Activated CD4-positive, alpha-beta memory T cell treated with anti-CD3 and anti-CD28 coated beads for 36 hours (primary cell): ENCODE measurements at regions not wholly inside any gene's neighbourhood (a gene's known extent, or its start where the extent isn't known, plus 50 kb on each side); places are given as distances from the start of the nearest gene placed in this dataset.

Experiments
- CTCF ChIA-PET: fragments of 350-600 bp; sonication (Branson Sonifier 250); formaldehyde crosslinking; loops from one replicate; lab custom pipeline; 2021; ENCODE audit warnings: antibody characterized with exemption, inconsistent platforms; lab: Charles Lee
- POLR2A ChIA-PET: fragments of 350-600 bp; sonication (Branson Sonifier 250); formaldehyde crosslinking; loops from one replicate; lab custom pipeline; 2021; ENCODE audit warnings: antibody characterized with exemption; lab: Charles Lee
- DNase-seq: peaks from one replicate; pipeline ENCODE4 v3.0.0-alpha.2; 2020
- H3K27ac Mint-ChIP-seq: one replicate; pipeline ENCODE4 v1.8.0; 2021; ENCODE audit warnings: mixed read lengths
- H3K27me3 Mint-ChIP-seq: one replicate; pipeline ENCODE4 v1.8.0; 2021; ENCODE audit warnings: mixed read lengths
- H3K36me3 Mint-ChIP-seq: one replicate; pipeline ENCODE4 v1.8.0; 2021; ENCODE audit warnings: mixed read lengths
- H3K4me1 Mint-ChIP-seq: one replicate; pipeline ENCODE4 v1.8.0; 2021; ENCODE audit warnings: low read depth, mixed read lengths
- H3K4me3 Mint-ChIP-seq: one replicate; pipeline ENCODE4 v1.8.0; 2021; ENCODE audit warnings: mild to moderate bottlenecking, mixed read lengths
- H3K9me3 Mint-ChIP-seq: one replicate; pipeline ENCODE4 v1.8.0; 2021; ENCODE audit warnings: mixed read lengths
- intact Hi-C: fragments of 100-400 bp; cut with micrococcal nuclease; formaldehyde crosslinking; loops from one replicate; pipeline ENCODE4 v1.15.1; 2023

- Mint-ChIP-seq H3K9me3 (peaks cover 9% of the 10 kb centered on the region), H3K27ac (no peak overlapping the region), H3K36me3 (no peaks in the 10 kb centered on the region), H3K4me1 (no peaks in the 10 kb centered on the region), H3K4me3 (no peak overlapping the region), H3K27me3 (peaks cover 5% of the 10 kb centered on the region)
- POLR2A ChIA-PET, result no interaction called here
- intact Hi-C loops, result no loop called here
- CTCF ChIA-PET, result no interaction called here
- no peak for DNase-seq
Observed at GRCh38 chr5:5787373-5787772, 364.9 kb downstream of the ICE1 start.

GRCh38 chr5:5784101-5784500, 361.6 kb downstream of the ICE1 start:
- ChIA-PET CTCF (no interaction called here), POLR2A (no interaction called here)
- intact Hi-C loops, result no loop called here
- DNase-seq, result no peak
- Mint-ChIP-seq H3K27me3 (no peaks in the 10 kb centered on the region), H3K9me3 (peaks cover 9% of the 10 kb centered on the region), H3K4me3 (no peak overlapping the region), H3K4me1 (no peaks in the 10 kb centered on the region), H3K27ac (no peak overlapping the region), H3K36me3 (no peaks in the 10 kb centered on the region)

GRCh38 chr5:5783021-5783420, 360.5 kb downstream of the ICE1 start:
- no peaks in the 10 kb centered on the region for H3K27me3 Mint-ChIP-seq
- intact Hi-C loops, result no loop called here
- no peaks in the 10 kb centered on the region for H3K4me1 Mint-ChIP-seq
- ChIA-PET POLR2A (no interaction called here), CTCF (no interaction called here)
- no peaks in the 10 kb centered on the region for H3K36me3 Mint-ChIP-seq
- DNase-seq, result no peak
- no peak overlapping the region for H3K4me3 Mint-ChIP-seq
- H3K27ac Mint-ChIP-seq, result no peak overlapping the region
- H3K9me3 Mint-ChIP-seq, result peaks cover 9% of the 10 kb centered on the region

- no peaks in the 10 kb centered on the region for H3K36me3 Mint-ChIP-seq
- no peak overlapping the region for H3K4me3 Mint-ChIP-seq
- H3K27me3 Mint-ChIP-seq, result no peaks in the 10 kb centered on the region
- CTCF ChIA-PET, result no interaction called here
- no peak for DNase-seq
- no peak overlapping the region for H3K27ac Mint-ChIP-seq
- H3K9me3 Mint-ChIP-seq, result peaks cover 9% of the 10 kb centered on the region
- intact Hi-C loops, result no loop called here
- no peaks in the 10 kb centered on the region for H3K4me1 Mint-ChIP-seq
- POLR2A ChIA-PET, result no interaction called here
Observed at GRCh38 chr5:5782402-5782801, 359.9 kb downstream of the ICE1 start.

- Mint-ChIP-seq H3K36me3 (no peaks in the 10 kb centered on the region), H3K27ac (no peak overlapping the region), H3K4me1 (no peaks in the 10 kb centered on the region), H3K4me3 (no peak overlapping the region), H3K27me3 (no peaks in the 10 kb centered on the region), H3K9me3 (peaks cover 2% of the 10 kb centered on the region)
- no peak for DNase-seq
- ChIA-PET POLR2A (no interaction called here), CTCF (no interaction called here)
- intact Hi-C loops, result no loop called here
Observed at GRCh38 chr5:5781335-5781734, 358.9 kb downstream of the ICE1 start.

GRCh38 chr5:5780253-5780652, 357.8 kb downstream of the ICE1 start:
- ChIA-PET POLR2A (no interaction called here), CTCF (no interaction called here)
- no peak for DNase-seq
- Mint-ChIP-seq H3K27me3 (no peaks in the 10 kb centered on the region), H3K4me1 (no peaks in the 10 kb centered on the region), H3K27ac (no peak overlapping the region), H3K36me3 (no peaks in the 10 kb centered on the region), H3K9me3 (no peaks in the 10 kb centered on the region), H3K4me3 (no peak overlapping the region)
- intact Hi-C loops, result no loop called here

GRCh38 chr5:5777013-5777412, 354.5 kb downstream of the ICE1 start:
- Mint-ChIP-seq H3K4me1 (no peaks in the 10 kb centered on the region), H3K36me3 (no peaks in the 10 kb centered on the region), H3K27ac (no peak overlapping the region), H3K9me3 (no peaks in the 10 kb centered on the region), H3K27me3 (no peaks in the 10 kb centered on the region), H3K4me3 (no peak overlapping the region)
- DNase-seq, result no peak
- POLR2A ChIA-PET, result no interaction called here
- CTCF ChIA-PET, result no interaction called here
- intact Hi-C loops, result no loop called here

GRCh38 chr5:5772202-5772601, 349.7 kb downstream of the ICE1 start:
- Mint-ChIP-seq H3K4me3 (no peak overlapping the region), H3K27ac (no peak overlapping the region), H3K36me3 (no peaks in the 10 kb centered on the region), H3K27me3 (no peaks in the 10 kb centered on the region), H3K4me1 (no peaks in the 10 kb centered on the region), H3K9me3 (no peaks in the 10 kb centered on the region)
- POLR2A ChIA-PET, result no interaction called here
- CTCF ChIA-PET, result no interaction called here
- DNase-seq, result no peak
- intact Hi-C loops, result no loop called here

GRCh38 chr5:5770825-5771224, 348.3 kb downstream of the ICE1 start:
- POLR2A ChIA-PET, result no interaction called here
- Mint-ChIP-seq H3K4me3 (no peak overlapping the region), H3K36me3 (no peaks in the 10 kb centered on the region), H3K4me1 (no peaks in the 10 kb centered on the region), H3K27me3 (peaks cover 3% of the 10 kb centered on the region), H3K27ac (no peak overlapping the region), H3K9me3 (no peaks in the 10 kb centered on the region)
- intact Hi-C loops, result no loop called here
- no peak for DNase-seq
- CTCF ChIA-PET, result no interaction called here

GRCh38 chr5:5767286-5767928, 344.9 kb downstream of the ICE1 start:
- ChIA-PET CTCF (no interaction called here), POLR2A (no interaction called here)
- Mint-ChIP-seq H3K4me3 (no peak overlapping the region), H3K4me1 (no peaks in the 10 kb centered on the region), H3K27me3 (peaks cover 6% of the 10 kb centered on the region), H3K27ac (no peak overlapping the region), H3K36me3 (no peaks in the 10 kb centered on the region), H3K9me3 (no peaks in the 10 kb centered on the region)
- intact Hi-C loops, result no loop called here
- no peak for DNase-seq

GRCh38 chr5:5765066-5765850, 342.8 kb downstream of the ICE1 start:
- peaks cover 6% of the 10 kb centered on the region for H3K27me3 Mint-ChIP-seq
- no peaks in the 10 kb centered on the region for H3K36me3 Mint-ChIP-seq
- no peaks in the 10 kb centered on the region for H3K4me1 Mint-ChIP-seq
- CTCF ChIA-PET, result no interaction called here
- DNase-seq, result no peak
- H3K4me3 Mint-ChIP-seq, result no peak overlapping the region
- H3K9me3 Mint-ChIP-seq, result no peaks in the 10 kb centered on the region
- intact Hi-C loops, result no loop called here
- POLR2A ChIA-PET, result no interaction called here
- no peak overlapping the region for H3K27ac Mint-ChIP-seq

GRCh38 chr5:5764246-5764645, 341.8 kb downstream of the ICE1 start:
- no peaks in the 10 kb centered on the region for H3K9me3 Mint-ChIP-seq
- no peak for DNase-seq
- CTCF ChIA-PET, result no interaction called here
- H3K27ac Mint-ChIP-seq, result no peak overlapping the region
- intact Hi-C loops, result no loop called here
- peaks cover 6% of the 10 kb centered on the region for H3K27me3 Mint-ChIP-seq
- H3K4me3 Mint-ChIP-seq, result no peak overlapping the region
- H3K36me3 Mint-ChIP-seq, result no peaks in the 10 kb centered on the region
- POLR2A ChIA-PET, result no interaction called here
- no peaks in the 10 kb centered on the region for H3K4me1 Mint-ChIP-seq

GRCh38 chr5:5756762-5757161, 334.3 kb downstream of the ICE1 start:
- no peak for DNase-seq
- H3K9me3 Mint-ChIP-seq, result no peaks in the 10 kb centered on the region
- H3K27ac Mint-ChIP-seq, result no peak overlapping the region
- CTCF ChIA-PET, result no interaction called here
- intact Hi-C loops, result no loop called here
- H3K36me3 Mint-ChIP-seq, result no peaks in the 10 kb centered on the region
- POLR2A ChIA-PET, result no interaction called here
- no peaks in the 10 kb centered on the region for H3K27me3 Mint-ChIP-seq
- H3K4me3 Mint-ChIP-seq, result no peak overlapping the region
- H3K4me1 Mint-ChIP-seq, result no peaks in the 10 kb centered on the region
